ENCODE measurements at regions not wholly inside any gene's neighbourhood (a gene's known extent, or its start where the extent isn't known, plus 50 kb on each side); places are given as distances from the start of the nearest gene placed in this dataset.
"Not testable (repeated sequence)": the region's sequence is repeated elsewhere in the genome, so short reads cannot be mapped to it uniquely, and the experiment has no call there.

DNA sequence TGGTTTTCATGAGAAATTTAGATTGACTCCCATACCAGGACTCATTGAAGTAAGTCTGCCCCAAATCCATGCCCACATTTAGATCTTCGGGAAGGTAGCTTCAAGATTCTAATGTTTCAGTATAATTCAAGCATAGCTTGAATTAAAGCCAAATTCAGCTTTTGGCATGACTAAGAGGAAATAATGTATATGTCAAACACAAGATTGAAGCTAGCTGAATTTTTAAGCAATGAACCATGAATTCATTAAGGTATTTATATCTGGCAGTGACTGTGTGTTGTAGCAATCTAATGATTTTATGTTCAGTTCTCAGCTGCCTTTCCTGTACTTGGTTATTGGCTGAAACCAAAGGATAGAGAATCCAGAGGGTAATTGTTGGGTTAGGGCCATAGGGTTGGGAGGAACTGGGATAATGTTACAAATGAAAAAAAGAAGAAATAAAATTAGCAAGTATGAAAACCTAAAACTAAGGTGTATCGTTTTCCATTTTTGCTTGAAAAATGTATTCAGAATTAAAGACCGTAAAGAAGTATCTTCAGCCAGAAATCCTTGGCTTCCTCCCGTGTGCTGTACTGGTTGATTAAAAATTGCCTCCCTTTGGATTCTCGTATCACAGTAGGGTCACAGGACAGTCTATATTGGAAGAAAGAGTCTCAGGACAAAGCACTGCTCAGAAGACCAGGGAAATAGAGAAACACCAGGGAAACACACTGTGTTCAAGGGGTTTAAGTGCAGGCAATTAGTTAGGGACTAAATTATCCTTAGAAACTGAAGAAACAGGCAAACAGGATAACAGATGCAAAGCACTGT lies 119.0 kb upstream of the FN1 start:
- no peak for ATAC-seq
- DNase-seq = no peak
- intact Hi-C loops (cut with DNase I) = no loop called here

DNA sequence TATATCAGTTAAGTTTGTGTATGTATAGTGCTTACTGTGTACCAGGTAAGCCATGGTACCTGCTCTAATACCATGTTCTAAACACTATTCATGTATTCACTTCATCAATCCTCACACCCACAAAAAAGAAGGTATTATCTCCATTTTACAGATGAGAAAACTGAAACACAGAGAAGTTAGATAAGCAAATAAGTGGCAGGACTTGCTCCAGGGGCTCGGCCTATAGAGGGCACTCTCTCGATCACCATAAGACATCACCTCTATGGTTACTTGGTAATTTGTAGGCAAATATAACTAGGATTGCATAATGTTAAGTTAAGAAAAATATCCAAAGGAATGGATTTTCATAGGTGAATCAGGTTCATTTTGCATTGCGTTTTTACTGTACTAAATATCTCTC lies 118.1 kb upstream of the FN1 start:
- no peak for DNase-seq
- intact Hi-C loops (cut with DNase I) = no loop called here

DNA sequence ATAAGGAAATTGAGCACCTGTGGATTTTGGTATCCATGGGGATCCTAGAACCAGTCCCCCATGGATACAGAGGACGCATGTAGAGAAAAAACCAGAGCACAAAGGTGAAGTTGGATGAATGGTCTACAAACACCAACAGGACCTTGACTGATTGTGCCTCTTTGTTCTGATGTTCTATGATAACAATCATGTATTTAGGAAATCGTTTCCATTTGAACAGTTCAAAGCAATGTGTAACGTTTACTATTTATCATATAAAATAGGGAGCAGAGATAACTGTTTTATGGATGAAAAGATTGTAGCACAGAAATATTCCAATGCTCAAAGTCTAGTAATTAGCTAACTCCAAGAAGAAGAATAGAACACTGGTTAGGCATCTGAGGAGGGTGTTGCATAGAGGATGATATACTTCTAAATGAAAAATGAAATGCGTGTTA lies 116.3 kb upstream of the FN1 start:
- intact Hi-C loops (cut with DNase I) = no loop called here
- DNase-seq (no peak), ATAC-seq (no peak)

More for the DNA sequence above, 118.1 kb upstream of the FN1 start:
- no peak for ATAC-seq

DNA sequence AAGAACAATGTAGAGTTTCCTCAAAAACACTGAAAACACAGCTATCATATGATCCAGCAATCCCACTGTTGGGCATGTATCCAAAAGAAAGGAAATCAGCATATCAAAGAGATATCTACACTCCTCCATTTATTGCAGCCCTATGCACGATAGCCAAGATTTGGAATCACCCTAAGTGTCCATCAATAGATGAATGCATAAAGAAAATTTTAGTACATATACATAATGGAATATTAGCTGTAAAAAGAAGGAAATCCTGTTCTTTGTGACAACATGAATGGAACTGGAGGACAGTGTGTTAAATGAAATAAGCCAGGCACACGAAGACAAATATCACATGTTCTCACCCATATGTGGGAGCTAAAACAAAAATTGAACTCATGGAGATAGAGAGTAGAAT lies 114.5 kb upstream of the FN1 start:
- DNase-seq = no peak
- intact Hi-C loops (cut with DNase I) = no loop called here
- no peak for ATAC-seq

DNA sequence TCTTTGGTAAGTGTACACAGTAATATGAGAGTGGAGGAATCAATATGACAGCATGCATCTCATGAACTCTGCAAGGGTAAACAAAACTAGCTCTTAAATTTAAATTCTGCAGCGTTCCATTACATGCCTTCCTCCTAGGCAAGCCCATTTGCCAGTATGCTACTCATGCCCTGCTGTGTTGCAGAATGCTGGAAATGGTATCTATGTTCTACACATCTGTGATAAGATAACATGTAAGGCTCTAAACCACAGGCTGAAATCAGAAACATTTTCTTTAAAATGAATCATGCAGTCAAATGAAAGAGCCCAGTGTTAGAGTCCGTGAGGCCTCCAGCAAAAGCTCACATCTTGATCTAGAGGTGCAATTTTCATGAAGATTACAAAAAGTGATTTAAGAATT lies 112.8 kb upstream of the FN1 start:
- ATAC-seq (peak in 1 of 2 donors; percentile 61), DNase-seq (no peak)
- intact Hi-C loops (cut with DNase I) = no loop called here

DNA sequence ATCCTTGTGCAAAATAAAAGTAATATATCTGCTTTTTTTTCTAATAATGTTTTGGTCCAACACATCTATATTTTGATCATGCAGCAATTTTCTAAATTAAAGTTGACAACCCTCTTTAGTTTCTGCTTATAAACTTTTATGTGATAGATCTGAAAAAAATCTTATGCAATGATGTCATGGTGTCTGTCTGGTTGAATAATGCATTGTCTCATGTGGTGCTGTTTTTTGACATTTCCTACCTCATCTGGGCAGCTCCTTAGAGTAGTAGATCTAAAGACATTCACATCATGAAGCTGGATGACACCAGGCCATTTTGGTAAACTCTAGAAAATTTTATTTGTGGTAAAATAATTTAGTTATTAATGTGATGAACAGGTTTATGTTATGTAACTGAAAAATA lies 106.8 kb upstream of the FN1 start:
- intact Hi-C loops (cut with DNase I) = no loop called here
- no peak for ATAC-seq
- DNase-seq = no peak

DNA sequence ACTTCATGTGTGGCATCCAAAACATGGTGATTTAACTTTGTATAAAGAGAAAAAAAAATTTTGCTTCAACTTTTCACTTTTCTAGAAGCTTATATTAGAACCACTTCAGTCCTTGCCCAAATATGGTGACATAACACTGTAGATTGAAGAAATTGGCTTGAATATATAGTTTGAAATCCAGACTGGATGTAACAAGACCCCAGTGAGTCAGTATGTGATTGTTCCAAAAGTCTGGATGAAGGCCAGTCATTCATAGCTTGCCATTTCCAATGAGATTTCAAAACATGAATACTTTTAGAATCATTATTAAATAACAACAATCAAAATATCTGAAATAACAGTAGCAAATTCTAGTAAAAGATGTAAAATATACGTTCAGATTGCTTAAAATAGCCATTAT lies 104.8 kb upstream of the FN1 start:
- intact Hi-C loops (cut with DNase I) = no loop called here
- no peak for DNase-seq
- ATAC-seq = peak; percentile 71 to 80

DNA sequence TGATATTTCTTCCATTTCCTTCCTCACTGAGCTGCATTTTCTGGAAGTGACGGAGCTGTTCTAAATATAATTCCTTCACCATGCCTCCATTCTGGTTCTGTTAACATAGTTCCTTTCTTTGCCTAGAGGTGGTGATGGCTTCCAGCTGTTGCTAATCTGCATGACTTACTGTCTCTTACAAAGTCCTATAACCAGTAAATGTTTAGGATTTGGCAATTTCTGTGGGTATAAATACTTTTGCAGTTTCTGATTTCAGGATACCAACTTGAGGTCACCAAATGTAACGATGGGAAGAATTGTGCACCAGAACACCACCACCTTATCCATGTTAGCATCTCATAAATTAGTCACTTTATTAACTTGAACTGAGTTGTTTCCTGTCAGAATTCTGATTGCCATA lies 101.7 kb upstream of the FN1 start:
- intact Hi-C loops (cut with DNase I) = no loop called here
- DNase-seq (no peak), ATAC-seq (peak in 1 of 2 donors; percentile 48)

DNA sequence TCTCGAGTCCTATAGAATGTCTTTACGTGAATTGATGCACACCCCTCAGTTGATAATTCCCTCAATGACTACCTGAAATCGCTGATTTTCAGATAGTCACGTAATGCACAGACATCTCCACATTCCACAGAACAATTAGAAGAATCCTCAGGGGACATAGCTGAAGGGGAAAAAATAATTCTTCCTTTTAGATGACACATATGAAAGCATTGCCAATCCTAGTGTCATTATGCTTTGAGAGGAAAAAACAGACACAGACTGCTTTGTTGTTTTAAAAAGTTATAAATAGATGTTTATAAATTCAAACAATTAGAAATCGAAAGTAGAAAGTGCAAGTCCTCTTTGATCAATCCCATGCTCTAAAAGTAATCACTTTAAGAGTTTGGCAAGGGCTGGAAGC lies 100.6 kb upstream of the FN1 start:
- intact Hi-C loops (cut with DNase I) = no loop called here
- ATAC-seq = no peak
- DNase-seq = no peak

DNA sequence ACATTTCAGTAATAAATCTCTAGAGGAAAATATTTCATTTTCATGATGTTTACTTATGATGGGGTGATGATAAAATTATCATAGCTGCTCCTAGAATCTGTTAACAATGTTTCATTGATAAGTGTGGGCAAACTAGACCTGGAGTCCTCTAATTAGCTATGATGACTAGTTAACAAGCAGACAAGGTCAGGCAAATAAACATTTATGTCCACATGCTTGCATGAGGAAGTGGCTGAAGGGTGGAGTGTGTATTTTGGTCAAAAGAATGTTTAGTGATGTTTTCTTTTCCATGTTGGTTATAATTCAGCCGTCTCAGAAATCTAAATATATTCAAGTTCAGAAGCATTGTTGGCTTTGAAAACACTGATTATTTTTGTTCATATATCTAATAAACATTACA lies 99.9 kb upstream of the FN1 start:
- ATAC-seq (no peak), DNase-seq (no peak)
- intact Hi-C loops (cut with DNase I) = no loop called here

DNA sequence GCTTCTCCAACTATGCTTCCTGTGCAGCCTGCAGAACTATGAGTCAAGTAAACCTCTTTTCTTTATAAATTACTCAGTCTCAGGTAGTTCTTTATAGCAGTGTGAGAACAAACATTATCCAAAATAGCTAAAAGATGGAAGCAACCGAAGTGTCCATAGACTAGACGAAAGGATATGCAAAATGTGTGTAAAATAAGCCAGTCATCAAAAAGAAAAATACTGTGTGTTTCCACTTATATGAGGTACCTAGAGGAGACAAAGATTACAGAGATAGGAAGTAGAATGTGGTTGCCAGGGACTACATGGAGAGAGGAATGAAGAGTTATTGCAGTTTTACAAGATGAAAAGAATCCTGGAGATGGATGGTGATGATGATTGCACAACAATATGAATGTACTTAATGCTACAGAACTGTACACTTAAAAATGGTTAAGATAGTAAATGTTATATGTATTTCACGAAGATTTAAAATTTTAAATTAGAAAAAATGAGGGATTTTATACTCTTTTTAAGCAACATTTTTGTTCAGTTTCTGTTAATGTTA lies 99.3 kb upstream of the FN1 start:
- ATAC-seq = no peak
- intact Hi-C loops (cut with DNase I) = no loop called here
- no peak for DNase-seq

DNA sequence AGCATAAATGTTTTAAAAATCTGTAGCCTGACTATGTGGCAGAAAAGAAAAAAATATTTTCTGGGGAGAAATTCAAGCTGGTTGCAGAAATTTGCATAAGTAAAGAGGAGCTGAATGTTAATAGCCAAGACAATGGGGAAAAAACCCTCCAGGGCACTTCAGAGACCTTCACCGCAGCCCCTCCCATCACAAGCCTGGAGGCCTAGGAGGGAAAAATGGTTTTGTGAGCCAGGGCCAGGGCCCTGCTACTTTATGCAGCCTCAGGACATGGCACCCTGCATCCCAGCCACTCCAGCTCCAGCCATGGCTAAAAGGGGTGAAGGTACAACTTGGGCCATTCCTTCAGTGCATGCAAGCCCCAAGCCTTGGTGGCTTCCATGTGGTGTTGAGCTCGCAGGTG lies 97.8 kb upstream of the FN1 start:
- intact Hi-C loops (cut with DNase I); ATAC-seq; DNase-seq: not testable (repeated sequence)

DNA sequence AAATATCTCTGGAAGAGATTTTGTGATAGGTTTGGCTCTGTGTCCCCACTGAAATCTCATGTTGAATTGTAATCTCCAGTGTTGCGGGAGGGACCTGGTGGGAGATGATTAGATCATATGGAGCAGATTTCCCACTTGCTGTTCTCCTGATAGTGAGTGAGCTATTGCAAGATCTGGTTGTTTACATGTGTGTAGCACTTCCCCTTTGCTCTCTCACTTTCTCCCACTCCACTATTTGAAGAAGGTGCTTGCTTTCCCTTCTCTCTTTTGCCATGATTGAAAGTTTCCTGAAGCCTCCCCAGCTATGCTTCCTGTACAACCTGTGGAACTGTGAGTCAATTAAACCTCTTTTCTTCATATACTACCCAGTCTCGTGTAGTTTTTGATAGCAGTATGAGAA lies 97.0 kb upstream of the FN1 start:
- intact Hi-C loops (cut with DNase I) = no loop called here
- ATAC-seq (no peak), DNase-seq (no peak)

DNA sequence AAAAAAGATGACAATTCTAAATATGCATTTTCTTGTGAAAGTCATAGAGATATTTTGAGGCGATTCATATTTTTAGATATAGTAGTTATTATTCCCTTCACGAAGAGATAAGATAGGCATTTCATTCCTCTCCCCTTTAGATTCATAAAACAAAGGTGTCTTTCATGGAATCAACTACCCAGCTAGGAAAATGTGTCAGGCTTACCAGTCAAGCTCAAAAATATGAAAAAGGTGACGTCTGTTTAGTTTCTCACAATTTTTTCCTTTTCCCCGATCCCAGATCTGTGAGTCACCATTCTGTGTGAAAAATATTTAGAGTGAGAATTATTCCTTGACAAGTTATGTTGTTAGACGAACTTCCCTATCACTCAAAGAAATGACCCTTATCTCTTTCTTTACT lies 95.4 kb upstream of the FN1 start:
- ATAC-seq (peak in 1 of 2 donors; percentile 67), DNase-seq (no peak)
- intact Hi-C loops (cut with DNase I) = no loop called here

DNA sequence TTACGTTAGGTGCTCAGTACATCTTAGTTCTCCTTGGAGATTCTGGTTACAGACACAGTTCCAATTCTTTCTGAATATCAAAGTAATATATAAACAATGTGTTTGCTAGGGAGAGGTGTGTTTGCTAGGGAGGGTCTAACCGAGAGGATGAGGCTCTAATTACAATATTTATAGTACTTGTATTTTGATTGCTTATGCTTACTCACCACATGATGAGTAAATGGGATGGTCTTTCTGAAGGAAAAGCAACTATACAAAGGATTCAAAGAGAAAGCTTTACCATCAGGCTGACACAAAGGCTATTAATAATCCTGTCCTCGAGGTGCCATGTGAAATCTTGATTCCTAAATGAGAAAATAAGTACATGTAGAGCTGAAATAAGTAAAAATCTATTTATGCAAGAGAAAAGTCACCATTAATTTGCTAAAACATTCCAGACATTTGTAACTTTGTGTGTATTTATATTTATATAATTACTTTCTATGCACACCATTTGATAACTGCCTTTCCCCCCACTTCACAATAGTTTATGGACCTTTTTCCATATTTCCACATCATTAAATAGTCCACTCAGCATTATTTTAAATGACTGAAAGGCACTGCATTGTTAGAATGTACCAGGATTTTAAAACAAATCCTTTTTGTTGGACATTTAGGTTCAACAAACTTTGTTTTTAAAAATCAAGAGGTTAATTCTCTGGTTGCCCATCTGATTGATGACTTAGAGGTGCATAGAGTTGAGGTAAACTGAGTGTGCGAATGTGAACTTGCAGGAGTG lies 94.5 kb upstream of the FN1 start:
- intact Hi-C loops (cut with DNase I) = no loop called here
- DNase-seq (no peak), ATAC-seq (no peak)

DNA sequence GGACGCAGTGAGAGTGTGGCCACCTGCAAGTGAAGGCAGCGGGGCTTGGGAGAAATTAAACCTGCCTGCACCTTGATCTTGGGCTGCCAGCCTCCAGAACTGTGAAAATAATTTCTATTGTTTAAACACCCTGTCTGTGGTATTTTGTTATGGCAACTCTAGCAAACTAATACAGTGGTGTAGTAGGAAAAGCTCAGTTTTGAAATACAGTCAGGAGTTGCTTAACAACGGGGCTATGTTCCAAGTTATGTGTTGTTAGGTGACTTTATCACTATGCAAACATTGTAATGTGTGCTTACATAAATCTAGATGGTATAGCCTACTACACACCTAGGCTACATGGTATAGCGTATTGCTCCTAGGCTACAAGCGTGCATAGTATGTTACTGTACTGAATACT lies 93.4 kb upstream of the FN1 start:
- intact Hi-C loops (cut with DNase I) = no loop called here
- no peak for DNase-seq
- no peak for ATAC-seq

DNA sequence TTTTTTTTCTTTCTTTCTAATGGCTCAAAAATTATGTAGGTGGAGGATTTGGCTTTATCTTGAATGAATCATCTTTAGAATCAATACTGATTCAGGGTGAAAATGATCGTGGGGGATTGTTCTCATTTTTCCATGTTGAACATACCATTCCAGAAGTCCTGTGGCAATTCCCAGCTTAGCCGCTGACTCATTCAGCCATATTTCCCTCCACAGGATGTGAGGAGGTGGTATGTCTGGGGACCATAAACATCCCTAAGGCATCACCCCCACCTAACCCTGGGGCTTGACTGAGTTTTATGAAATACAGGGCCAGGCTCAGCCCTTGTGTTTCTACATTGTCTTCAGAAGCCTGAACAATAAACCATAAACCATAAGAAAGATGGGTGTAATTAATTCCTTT lies 92.7 kb upstream of the FN1 start:
- intact Hi-C loops (cut with DNase I) = no loop called here
- DNase-seq = no peak

DNA sequence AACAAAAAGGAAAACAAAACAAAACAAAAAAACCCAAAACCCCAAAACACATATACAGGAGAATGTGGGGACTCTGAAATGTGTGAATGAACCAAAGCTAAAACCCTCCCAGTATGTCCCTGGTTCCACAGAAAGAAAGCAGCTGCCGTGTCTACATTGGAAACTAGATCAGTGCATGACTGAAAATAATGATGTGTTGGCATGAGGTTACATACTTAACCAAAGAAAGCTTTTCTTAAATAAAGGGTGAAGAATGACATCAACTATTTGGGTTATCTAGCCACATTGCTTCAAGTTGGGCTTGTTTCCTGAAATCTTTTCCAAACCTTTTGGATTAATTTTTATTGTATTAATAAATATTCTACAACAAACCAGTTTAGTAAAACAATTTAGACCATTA lies 91.9 kb upstream of the FN1 start:
- no peak for DNase-seq
- peak in 1 of 2 donors; percentile 71 for ATAC-seq
- intact Hi-C loops (cut with DNase I) = no loop called here

More for the DNA sequence above, 92.7 kb upstream of the FN1 start:
- ATAC-seq = peak in 1 of 2 donors; percentile 76

DNA sequence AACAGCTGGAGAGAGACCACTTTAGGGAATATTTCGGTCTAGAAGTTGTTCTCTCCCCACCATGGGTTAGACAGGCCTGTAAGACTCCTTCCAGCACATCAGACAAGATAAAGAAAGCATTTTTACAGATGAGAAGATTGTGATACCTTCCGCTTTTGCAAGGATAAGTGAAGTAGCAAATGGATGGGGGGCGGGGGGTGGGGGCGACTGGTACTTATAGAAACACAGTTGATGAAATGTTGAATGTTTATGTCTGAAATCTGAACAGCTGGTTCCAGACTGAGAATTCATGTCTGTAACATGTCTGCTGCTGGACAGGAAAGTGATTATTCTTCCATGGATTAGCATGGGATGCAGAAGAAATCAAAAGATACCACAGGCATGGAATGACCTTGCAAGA lies 90.5 kb upstream of the FN1 start:
- intact Hi-C loops (cut with DNase I) = no loop called here
- no peak for DNase-seq
- no peak for ATAC-seq

DNA sequence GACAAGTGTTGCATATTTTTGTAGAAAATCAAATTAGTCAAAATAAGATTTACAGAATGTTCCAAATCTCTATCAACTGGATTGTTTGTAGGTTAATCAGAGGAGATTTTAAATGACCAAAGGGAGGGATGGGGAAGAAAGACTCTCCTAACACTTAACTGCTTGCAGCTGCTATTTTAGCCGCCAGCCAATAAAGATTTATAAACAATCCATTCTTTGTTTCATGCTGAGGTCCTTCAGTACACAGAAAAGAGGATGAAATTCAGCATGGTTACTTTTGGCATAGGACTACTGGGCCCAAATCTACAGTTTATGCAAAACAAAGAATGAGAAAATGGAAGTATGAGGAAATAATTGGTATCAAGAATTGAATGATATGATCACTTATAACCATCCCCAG lies 86.4 kb upstream of the FN1 start:
- intact Hi-C loops (cut with DNase I) = no loop called here
- ATAC-seq (peak in 1 of 2 donors; percentile 82), DNase-seq (no peak)

DNA sequence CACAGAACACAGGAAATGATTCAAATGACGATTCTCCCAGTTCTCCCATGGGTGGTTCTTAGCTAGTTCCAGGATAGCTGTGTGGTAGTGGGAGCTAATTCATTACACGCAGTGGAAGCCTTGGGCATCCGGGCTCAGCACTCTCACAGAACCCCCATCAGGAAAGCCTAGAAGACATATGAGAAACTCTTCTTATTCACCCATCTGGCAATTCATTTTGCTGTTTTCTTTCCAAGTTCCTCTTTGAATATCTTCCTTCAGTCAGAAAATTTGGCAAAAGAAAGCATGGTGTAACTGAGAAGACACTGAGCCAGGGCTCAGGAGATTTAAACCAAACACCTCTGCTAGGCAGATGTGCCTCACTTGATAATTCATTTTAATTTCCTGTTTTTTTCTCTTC lies 85.2 kb upstream of the FN1 start:
- no peak for DNase-seq
- ATAC-seq = no peak
- intact Hi-C loops (cut with DNase I) = no loop called here
